ENCODE measurements at regions not wholly inside any gene's neighbourhood (a gene's known extent, or its start where the extent isn't known, plus 50 kb on each side); places are given as distances from the start of the nearest gene placed in this dataset.

GRCh38 chr1:219289171-219289570, 115.5 kb downstream of the LYPLAL1 start:
- Histone ChIP-seq H3K79me2 (ENCODE audit: insufficient read depth, low read length) (no peaks in the 10 kb centered on the region), H3K4me2 (ENCODE audit: low read depth, low read length, poor library complexity, severe bottlenecking) (no peak overlapping the region), H3K27ac (ENCODE audit: low read depth, low read length) (no peak overlapping the region), H3K9me3 (ENCODE audit: insufficient read depth, low read length) (no peaks in the 10 kb centered on the region), H3K9me2 (replicated peaks; ENCODE audit: insufficient read depth, low read length) (no peaks in the 10 kb centered on the region), H3F3A (ENCODE audit: insufficient read depth) (no peaks in the 10 kb centered on the region), H3K36me3 (ENCODE audit: low read length) (no peaks in the 10 kb centered on the region), H4K20me1 (ENCODE audit: low read depth, low read length) (no peaks in the 10 kb centered on the region), H3K4me3 (ENCODE audit: insufficient read depth, low read length, poor library complexity, severe bottlenecking) (no peak overlapping the region), H2AFZ (ENCODE audit: low read depth, low read length, severe bottlenecking) (no peak overlapping the region), H3K9ac (ENCODE audit: low read length) (no peak overlapping the region), H3K27me3 (ENCODE audit: low read length) (no peaks in the 10 kb centered on the region)
- TF ChIP-seq EZH2phosphoT487 (conservative IDR thresholded peaks at IDR 0.05; ENCODE audit: low read length) = no peak
- TF ChIP-seq, protein P1, sequence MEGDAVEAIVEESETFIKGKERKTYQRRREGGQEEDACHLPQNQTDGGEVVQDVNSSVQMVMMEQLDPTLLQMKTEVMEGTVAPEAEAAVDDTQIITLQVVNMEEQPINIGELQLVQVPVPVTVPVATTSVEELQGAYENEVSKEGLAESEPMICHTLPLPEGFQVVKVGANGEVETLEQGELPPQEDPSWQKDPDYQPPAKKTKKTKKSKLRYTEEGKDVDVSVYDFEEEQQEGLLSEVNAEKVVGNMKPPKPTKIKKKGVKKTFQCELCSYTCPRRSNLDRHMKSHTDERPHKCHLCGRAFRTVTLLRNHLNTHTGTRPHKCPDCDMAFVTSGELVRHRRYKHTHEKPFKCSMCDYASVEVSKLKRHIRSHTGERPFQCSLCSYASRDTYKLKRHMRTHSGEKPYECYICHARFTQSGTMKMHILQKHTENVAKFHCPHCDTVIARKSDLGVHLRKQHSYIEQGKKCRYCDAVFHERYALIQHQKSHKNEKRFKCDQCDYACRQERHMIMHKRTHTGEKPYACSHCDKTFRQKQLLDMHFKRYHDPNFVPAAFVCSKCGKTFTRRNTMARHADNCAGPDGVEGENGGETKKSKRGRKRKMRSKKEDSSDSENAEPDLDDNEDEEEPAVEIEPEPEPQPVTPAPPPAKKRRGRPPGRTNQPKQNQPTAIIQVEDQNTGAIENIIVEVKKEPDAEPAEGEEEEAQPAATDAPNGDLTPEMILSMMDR (IDR thresholded peaks at IDR 0.05; ENCODE audit: insufficient read depth, low read length, poor library complexity, severe bottlenecking) = no peak

- Histone ChIP-seq H3K4me2 (ENCODE audit: low read depth, low read length, poor library complexity, severe bottlenecking) (no peak overlapping the region), H3K27ac (ENCODE audit: low read depth, low read length) (no peak overlapping the region), H3K9ac (ENCODE audit: low read length) (no peak overlapping the region), H3K4me3 (ENCODE audit: insufficient read depth, low read length, poor library complexity, severe bottlenecking) (no peak overlapping the region), H2AFZ (ENCODE audit: low read depth, low read length, severe bottlenecking) (no peak overlapping the region), H3K27me3 (ENCODE audit: low read length) (no peaks in the 10 kb centered on the region), H3F3A (ENCODE audit: insufficient read depth) (no peaks in the 10 kb centered on the region), H3K79me2 (ENCODE audit: insufficient read depth, low read length) (no peaks in the 10 kb centered on the region), H3K9me2 (replicated peaks; ENCODE audit: insufficient read depth, low read length) (no peaks in the 10 kb centered on the region), H3K36me3 (ENCODE audit: low read length) (no peaks in the 10 kb centered on the region), H3K9me3 (ENCODE audit: insufficient read depth, low read length) (no peaks in the 10 kb centered on the region), H4K20me1 (ENCODE audit: low read depth, low read length) (no peaks in the 10 kb centered on the region)
- no peak for TF ChIP-seq EZH2phosphoT487 (conservative IDR thresholded peaks at IDR 0.05; ENCODE audit: low read length)
- TF ChIP-seq, protein P1 (IDR thresholded peaks at IDR 0.05; ENCODE audit: insufficient read depth, low read length, poor library complexity, severe bottlenecking) = no peak
Observed at GRCh38 chr1:219283541-219283940, 109.9 kb downstream of the LYPLAL1 start.

GRCh38 chr1:219281831-219282230, 108.2 kb downstream of the LYPLAL1 start:
- Histone ChIP-seq H3K4me3 (ENCODE audit: insufficient read depth, low read length, poor library complexity, severe bottlenecking) (no peak overlapping the region), H3K79me2 (ENCODE audit: insufficient read depth, low read length) (no peaks in the 10 kb centered on the region), H4K20me1 (ENCODE audit: low read depth, low read length) (no peaks in the 10 kb centered on the region), H2AFZ (ENCODE audit: low read depth, low read length, severe bottlenecking) (no peak overlapping the region), H3K9ac (ENCODE audit: low read length) (no peak overlapping the region), H3K27me3 (ENCODE audit: low read length) (no peaks in the 10 kb centered on the region), H3K9me3 (ENCODE audit: insufficient read depth, low read length) (no peaks in the 10 kb centered on the region), H3F3A (ENCODE audit: insufficient read depth) (no peaks in the 10 kb centered on the region), H3K4me2 (ENCODE audit: low read depth, low read length, poor library complexity, severe bottlenecking) (no peak overlapping the region), H3K27ac (ENCODE audit: low read depth, low read length) (no peak overlapping the region), H3K9me2 (replicated peaks; ENCODE audit: insufficient read depth, low read length) (no peaks in the 10 kb centered on the region), H3K36me3 (ENCODE audit: low read length) (no peaks in the 10 kb centered on the region)
- TF ChIP-seq, protein P1 (IDR thresholded peaks at IDR 0.05; ENCODE audit: insufficient read depth, low read length, poor library complexity, severe bottlenecking) = no peak
- no peak for TF ChIP-seq EZH2phosphoT487 (conservative IDR thresholded peaks at IDR 0.05; ENCODE audit: low read length)
